HG03575 (cell line): ENCODE measurements at regions not wholly inside any gene's neighbourhood (a gene's known extent, or its start where the extent isn't known, plus 50 kb on each side); places are given as distances from the start of the nearest gene placed in this dataset.

Experiments
- ATAC-seq: cut with Tn5 transposase; IDR thresholded peaks from one replicate; pipeline ENCODE4 v1.9.1; 2021; ENCODE audit not compliant: unreplicated experiment, insufficient number of reproducible peaks, low FRiP score; ENCODE audit errors: extremely low read depth

GRCh38 chr15:47157827-47158226 lies 559.5 kb upstream of the SEMA6D start:
- no peak for ATAC-seq

GRCh38 chr15:47158573-47158972 lies 558.7 kb upstream of the SEMA6D start:
- ATAC-seq: no peak

- no peak for ATAC-seq
These were observed 540.1 kb upstream of the SEMA6D start for GRCh38 chr15:47177177-47177576.

- no peak for ATAC-seq
These were observed 537.3 kb upstream of the SEMA6D start for GRCh38 chr15:47179988-47180387.

- no peak for ATAC-seq
These were observed 534.5 kb upstream of the SEMA6D start for GRCh38 chr15:47182818-47183217.

- no peak for ATAC-seq
These were observed 533.0 kb upstream of the SEMA6D start for GRCh38 chr15:47184003-47184907.

GRCh38 chr15:47184908-47185801 lies 532.1 kb upstream of the SEMA6D start:
- no peak for ATAC-seq

- ATAC-seq: no peak
These were observed 531.2 kb upstream of the SEMA6D start for GRCh38 chr15:47186075-47186474.

- no peak for ATAC-seq
These were observed 528.4 kb upstream of the SEMA6D start for GRCh38 chr15:47188758-47189507.

GRCh38 chr15:47194718-47195117 lies 522.6 kb upstream of the SEMA6D start:
- ATAC-seq: no peak

- no peak for ATAC-seq
These were observed 521.3 kb upstream of the SEMA6D start for GRCh38 chr15:47196048-47196447.

- ATAC-seq: no peak
These were observed 513.3 kb upstream of the SEMA6D start for GRCh38 chr15:47203993-47204392.

GRCh38 chr15:47206358-47206978 lies 510.8 kb upstream of the SEMA6D start:
- ATAC-seq: no peak

- ATAC-seq: no peak
These were observed 507.7 kb upstream of the SEMA6D start for GRCh38 chr15:47209591-47209990.

GRCh38 chr15:47212222-47213010 lies 504.9 kb upstream of the SEMA6D start:
- ATAC-seq: no peak

GRCh38 chr15:47213883-47214282 lies 503.4 kb upstream of the SEMA6D start:
- no peak for ATAC-seq

GRCh38 chr15:47218295-47218694 lies 499.0 kb upstream of the SEMA6D start:
- no peak for ATAC-seq

GRCh38 chr15:47244361-47244760 lies 472.9 kb upstream of the SEMA6D start:
- no peak for ATAC-seq
